ENCODE measurements at regions not wholly inside any gene's neighbourhood (a gene's known extent, or its start where the extent isn't known, plus 50 kb on each side); places are given as distances from the start of the nearest gene placed in this dataset.

DNA sequence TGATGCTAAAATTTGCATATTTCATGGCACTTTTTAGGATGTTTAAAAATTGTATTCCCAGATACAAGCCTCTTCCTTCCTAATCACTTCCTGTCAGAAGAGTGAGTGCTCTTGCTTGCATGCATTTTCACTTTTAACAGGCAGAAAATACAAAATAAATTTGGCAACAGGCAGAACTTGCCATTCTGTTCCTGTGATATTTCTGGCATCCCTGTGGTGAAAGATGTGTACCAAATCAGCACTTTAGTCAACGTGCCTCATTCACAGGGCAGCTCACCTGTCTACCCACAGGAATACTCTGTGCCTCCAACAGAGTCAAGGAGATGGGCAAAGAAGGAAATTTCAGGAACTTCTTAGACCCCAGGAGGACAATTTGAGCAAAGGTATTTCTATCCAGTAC lies 360.9 kb downstream of the AKAIN1 start:
- Histone ChIP-seq H3K36me3 (ENCODE audit: control insufficient read depth, insufficient read depth, low read length) (no peaks in the 10 kb centered on the region), H3K4me3 (ENCODE audit: low read depth, low read length) (no peak overlapping the region), H3K27me3 (ENCODE audit: control insufficient read depth, insufficient read depth, low read length) (no peaks in the 10 kb centered on the region)
- no peak for DNase-seq (ENCODE audit: low read depth)
- FAIRE-seq: no peak
- TF ChIP-seq, protein P1, sequence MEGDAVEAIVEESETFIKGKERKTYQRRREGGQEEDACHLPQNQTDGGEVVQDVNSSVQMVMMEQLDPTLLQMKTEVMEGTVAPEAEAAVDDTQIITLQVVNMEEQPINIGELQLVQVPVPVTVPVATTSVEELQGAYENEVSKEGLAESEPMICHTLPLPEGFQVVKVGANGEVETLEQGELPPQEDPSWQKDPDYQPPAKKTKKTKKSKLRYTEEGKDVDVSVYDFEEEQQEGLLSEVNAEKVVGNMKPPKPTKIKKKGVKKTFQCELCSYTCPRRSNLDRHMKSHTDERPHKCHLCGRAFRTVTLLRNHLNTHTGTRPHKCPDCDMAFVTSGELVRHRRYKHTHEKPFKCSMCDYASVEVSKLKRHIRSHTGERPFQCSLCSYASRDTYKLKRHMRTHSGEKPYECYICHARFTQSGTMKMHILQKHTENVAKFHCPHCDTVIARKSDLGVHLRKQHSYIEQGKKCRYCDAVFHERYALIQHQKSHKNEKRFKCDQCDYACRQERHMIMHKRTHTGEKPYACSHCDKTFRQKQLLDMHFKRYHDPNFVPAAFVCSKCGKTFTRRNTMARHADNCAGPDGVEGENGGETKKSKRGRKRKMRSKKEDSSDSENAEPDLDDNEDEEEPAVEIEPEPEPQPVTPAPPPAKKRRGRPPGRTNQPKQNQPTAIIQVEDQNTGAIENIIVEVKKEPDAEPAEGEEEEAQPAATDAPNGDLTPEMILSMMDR (IDR thresholded peaks at IDR 0.05; ENCODE audit: insufficient read depth, low read length, severe bottlenecking): no peak

DNA sequence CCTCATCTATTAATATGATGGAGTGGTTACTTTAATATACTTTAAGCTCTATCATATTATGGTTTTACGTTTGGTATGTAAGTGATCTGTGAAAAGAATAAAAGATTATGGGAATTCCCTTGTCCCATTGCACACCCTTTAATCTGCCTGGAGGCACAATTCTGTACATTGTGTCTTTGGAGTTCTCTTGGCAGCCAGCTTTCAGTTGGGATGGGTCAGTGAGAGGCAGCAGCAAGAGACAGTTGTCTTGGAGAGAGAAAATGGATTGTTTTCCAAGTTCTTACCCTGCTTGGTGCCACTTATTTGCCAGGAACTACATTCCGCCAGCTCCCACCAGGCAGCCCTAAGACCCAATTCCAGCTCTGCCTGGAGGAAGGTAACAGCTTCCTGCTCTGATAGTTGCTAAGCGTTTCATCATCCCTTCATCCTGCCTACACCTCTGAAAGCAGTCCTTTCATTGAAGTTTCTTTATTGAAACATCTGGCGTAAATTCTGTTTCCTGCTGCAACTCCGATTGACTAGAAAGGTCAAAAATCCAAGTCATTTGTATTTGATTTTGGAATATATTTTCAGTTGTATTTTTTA lies 365.2 kb downstream of the AKAIN1 start:
- FAIRE-seq (no peak), DNase-seq (ENCODE audit: low read depth) (no peak)
- Histone ChIP-seq H3K4me3 (ENCODE audit: low read depth, low read length) (no peak overlapping the region), H3K27me3 (ENCODE audit: control insufficient read depth, insufficient read depth, low read length) (no peaks in the 10 kb centered on the region), H3K36me3 (ENCODE audit: control insufficient read depth, insufficient read depth, low read length) (no peaks in the 10 kb centered on the region)
- TF ChIP-seq, protein P1 (IDR thresholded peaks at IDR 0.05; ENCODE audit: insufficient read depth, low read length, severe bottlenecking): no peak

DNA sequence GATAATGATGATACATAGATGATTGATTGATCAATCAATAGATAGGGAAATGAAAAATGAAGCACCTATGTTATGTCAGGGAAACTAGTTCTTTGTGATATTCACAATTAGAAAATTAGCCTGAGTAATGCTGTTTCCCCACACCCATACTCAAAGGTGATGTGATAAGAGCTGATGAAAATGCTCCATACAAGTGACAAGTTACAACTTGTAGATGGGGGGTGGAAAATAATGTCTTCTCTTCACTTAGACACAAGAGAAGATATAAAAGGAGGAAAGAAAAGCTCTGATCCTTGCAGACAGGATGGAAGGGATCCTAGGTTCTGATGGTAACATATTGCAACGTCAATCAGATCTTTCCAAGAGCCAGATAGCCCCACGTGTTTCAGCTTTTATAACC lies 365.9 kb downstream of the AKAIN1 start:
- no peak for FAIRE-seq
- no peaks in the 10 kb centered on the region for H3K36me3 ChIP-seq (ENCODE audit: control insufficient read depth, insufficient read depth, low read length)

DNA sequence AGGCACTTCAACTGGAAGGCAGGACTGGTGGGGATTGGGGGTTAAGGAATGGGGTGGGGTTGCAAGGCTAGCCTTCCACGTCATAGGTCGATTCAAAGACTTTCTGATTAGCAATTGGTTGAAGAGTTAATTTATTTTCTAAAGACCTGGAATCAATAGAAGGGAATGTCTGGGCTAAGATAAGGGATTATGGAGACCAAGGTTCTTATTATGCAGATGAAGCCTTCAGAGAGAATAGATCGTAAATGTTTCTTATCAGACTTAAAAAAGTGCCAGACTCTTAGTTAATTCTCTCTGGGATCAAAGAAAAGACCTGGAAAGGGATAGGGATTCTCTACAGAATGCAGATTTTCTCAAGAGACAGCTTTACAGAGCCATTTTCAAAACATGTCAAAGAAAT lies 368.0 kb upstream of the DLGAP1 start:
- no peak for DNase-seq (ENCODE audit: low read depth)
- Histone ChIP-seq H3K4me3 (ENCODE audit: low read depth, low read length) (no peak overlapping the region), H3K36me3 (ENCODE audit: control insufficient read depth, insufficient read depth, low read length) (no peaks in the 10 kb centered on the region), H3K27me3 (ENCODE audit: control insufficient read depth, insufficient read depth, low read length) (no peaks in the 10 kb centered on the region)
- FAIRE-seq: no peak
- TF ChIP-seq, protein P1 (IDR thresholded peaks at IDR 0.05; ENCODE audit: insufficient read depth, low read length, severe bottlenecking): no peak

More for the DNA sequence above, 365.9 kb downstream of the AKAIN1 start:
- Histone ChIP-seq H3K4me3 (ENCODE audit: low read depth, low read length) (no peak overlapping the region), H3K27me3 (ENCODE audit: control insufficient read depth, insufficient read depth, low read length) (no peaks in the 10 kb centered on the region)
- TF ChIP-seq, protein P1 (IDR thresholded peaks at IDR 0.05; ENCODE audit: insufficient read depth, low read length, severe bottlenecking): no peak
- peak; percentile 3 for DNase-seq (ENCODE audit: low read depth)

DNA sequence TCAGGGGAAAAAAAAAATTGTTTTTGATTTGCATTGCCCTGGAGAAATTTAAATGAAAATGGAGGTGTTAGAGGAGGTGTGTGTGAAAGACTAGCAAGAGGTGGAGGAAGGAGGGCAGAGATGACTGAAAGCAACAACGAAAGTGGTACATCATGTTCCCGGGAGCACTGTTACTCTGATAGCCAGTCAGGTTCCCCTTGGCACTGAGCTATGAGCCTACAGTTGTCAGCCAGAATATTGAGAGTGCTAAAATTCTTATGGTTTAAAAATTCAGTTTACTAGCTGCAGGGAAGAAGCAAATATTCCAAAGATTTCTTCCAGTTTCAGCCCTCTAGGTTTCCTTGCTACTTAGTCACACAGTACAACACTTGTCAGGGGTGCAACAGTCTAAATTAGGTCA lies 366.7 kb upstream of the DLGAP1 start:
- Histone ChIP-seq H3K4me3 (ENCODE audit: low read depth, low read length) (no peak overlapping the region), H3K36me3 (ENCODE audit: control insufficient read depth, insufficient read depth, low read length) (no peaks in the 10 kb centered on the region), H3K27me3 (ENCODE audit: control insufficient read depth, insufficient read depth, low read length) (no peaks in the 10 kb centered on the region)
- DNase-seq (ENCODE audit: low read depth): no peak
- no peak for FAIRE-seq
- TF ChIP-seq, protein P1 (IDR thresholded peaks at IDR 0.05; ENCODE audit: insufficient read depth, low read length, severe bottlenecking): no peak

DNA sequence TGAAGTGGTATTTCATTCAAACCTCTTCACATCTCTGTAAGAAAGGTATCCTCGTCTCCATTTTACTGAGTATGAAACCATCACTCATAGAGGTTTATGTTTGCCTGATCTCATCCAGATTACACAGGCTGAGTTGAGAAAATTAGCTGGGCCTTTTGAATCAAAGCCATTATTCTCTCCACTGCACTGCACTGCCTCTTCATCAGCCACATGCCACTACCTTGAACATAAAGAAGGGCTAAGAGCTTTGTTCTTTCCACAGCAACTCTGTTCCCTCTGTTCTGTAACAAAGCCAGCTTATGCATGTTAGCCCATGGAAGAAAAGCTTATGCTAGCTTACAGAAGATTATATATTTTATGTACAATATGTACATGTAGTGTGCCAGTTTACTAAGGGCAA lies 362.6 kb upstream of the DLGAP1 start:
- FAIRE-seq (no peak), DNase-seq (ENCODE audit: low read depth) (no peak)
- Histone ChIP-seq H3K4me3 (ENCODE audit: low read depth, low read length) (no peak overlapping the region), H3K36me3 (ENCODE audit: control insufficient read depth, insufficient read depth, low read length) (no peaks in the 10 kb centered on the region), H3K27me3 (ENCODE audit: control insufficient read depth, insufficient read depth, low read length) (no peaks in the 10 kb centered on the region)
- TF ChIP-seq, protein P1 (IDR thresholded peaks at IDR 0.05; ENCODE audit: insufficient read depth, low read length, severe bottlenecking): no peak
